B cell (primary cell): ENCODE measurements at regions not wholly inside any gene's neighbourhood (a gene's known extent, or its start where the extent isn't known, plus 50 kb on each side); places are given as distances from the start of the nearest gene placed in this dataset.

Experiments used
- EZH2 ChIP-seq: IDR thresholded peaks from 2 replicates; pipeline ENCODE4 v1.6.1; 2012; ENCODE audit warnings: borderline replicate concordance, low read depth, mild to moderate bottlenecking, moderate library complexity, low read length; ENCODE audit not compliant: insufficient read depth, poor library complexity, severe bottlenecking
- TF ChIP-seq, protein P1 (sequence below): fragments of 200-600 bp; IDR thresholded peaks from one replicate; pipeline ENCODE4 v1.8.0; 2022; ENCODE audit warnings: antibody characterized with exemption, mild to moderate bottlenecking

DNA sequence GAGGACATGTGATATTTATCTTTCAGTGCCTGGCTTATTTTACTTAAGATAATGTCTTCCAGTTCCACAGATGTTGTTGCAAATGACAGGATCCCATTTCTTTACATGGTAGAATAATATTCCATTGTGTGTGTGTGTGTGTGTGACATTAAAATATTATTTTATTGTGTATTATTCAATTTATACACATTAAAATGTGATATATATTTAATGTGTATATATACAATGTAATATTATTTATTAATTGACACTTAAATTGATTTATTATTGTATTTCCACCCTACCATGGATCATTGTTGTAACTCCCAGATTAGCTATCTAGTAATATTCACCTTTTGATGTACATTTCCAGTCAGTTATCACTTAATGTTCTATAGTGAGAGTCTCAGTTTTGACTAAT, 1422.5 kb upstream of the ADGRB3 start:
- TF ChIP-seq, protein P1, sequence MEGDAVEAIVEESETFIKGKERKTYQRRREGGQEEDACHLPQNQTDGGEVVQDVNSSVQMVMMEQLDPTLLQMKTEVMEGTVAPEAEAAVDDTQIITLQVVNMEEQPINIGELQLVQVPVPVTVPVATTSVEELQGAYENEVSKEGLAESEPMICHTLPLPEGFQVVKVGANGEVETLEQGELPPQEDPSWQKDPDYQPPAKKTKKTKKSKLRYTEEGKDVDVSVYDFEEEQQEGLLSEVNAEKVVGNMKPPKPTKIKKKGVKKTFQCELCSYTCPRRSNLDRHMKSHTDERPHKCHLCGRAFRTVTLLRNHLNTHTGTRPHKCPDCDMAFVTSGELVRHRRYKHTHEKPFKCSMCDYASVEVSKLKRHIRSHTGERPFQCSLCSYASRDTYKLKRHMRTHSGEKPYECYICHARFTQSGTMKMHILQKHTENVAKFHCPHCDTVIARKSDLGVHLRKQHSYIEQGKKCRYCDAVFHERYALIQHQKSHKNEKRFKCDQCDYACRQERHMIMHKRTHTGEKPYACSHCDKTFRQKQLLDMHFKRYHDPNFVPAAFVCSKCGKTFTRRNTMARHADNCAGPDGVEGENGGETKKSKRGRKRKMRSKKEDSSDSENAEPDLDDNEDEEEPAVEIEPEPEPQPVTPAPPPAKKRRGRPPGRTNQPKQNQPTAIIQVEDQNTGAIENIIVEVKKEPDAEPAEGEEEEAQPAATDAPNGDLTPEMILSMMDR, result no peak
- TF ChIP-seq EZH2, result no peak
